HG03066 (cell line): ENCODE measurements at regions not wholly inside any gene's neighbourhood (a gene's known extent, or its start where the extent isn't known, plus 50 kb on each side); places are given as distances from the start of the nearest gene placed in this dataset.
"Not testable (repeated sequence)": the region's sequence is repeated elsewhere in the genome, so short reads cannot be mapped to it uniquely, and the experiment has no call there.

Experiments
- ATAC-seq: cut with Tn5 transposase; IDR thresholded peaks from one replicate; pipeline ENCODE4 v1.9.1; 2021; ENCODE audit warnings: low read depth; ENCODE audit not compliant: unreplicated experiment

- no peak for ATAC-seq
These were observed 123.7 kb downstream of the COX18 start for GRCh38 chr4:72945719-72946336.

- ATAC-seq, result no peak
These were observed 127.0 kb downstream of the COX18 start for GRCh38 chr4:72942565-72942964.

- no peak for ATAC-seq
These were observed 131.0 kb downstream of the COX18 start for GRCh38 chr4:72938516-72938915.

- no peak for ATAC-seq
These were observed 134.1 kb downstream of the COX18 start for GRCh38 chr4:72935462-72935861.

- ATAC-seq, result no peak
These were observed 136.5 kb downstream of the COX18 start for GRCh38 chr4:72933029-72933428.

- no peak for ATAC-seq
These were observed 138.2 kb downstream of the COX18 start for GRCh38 chr4:72931346-72931745.

- ATAC-seq, result not testable (repeated sequence)
These were observed 139.8 kb downstream of the COX18 start for GRCh38 chr4:72929596-72930274.

- ATAC-seq, result no peak
These were observed 144.7 kb downstream of the COX18 start for GRCh38 chr4:72924814-72925213.

GRCh38 chr4:72919937-72920336 is 149.6 kb downstream of the COX18 start:
- ATAC-seq, result no peak

- ATAC-seq, result no peak
These were observed 150.1 kb downstream of the COX18 start for GRCh38 chr4:72919464-72919863.

- ATAC-seq, result no peak
These were observed 151.2 kb downstream of the COX18 start for GRCh38 chr4:72918362-72918761.

GRCh38 chr4:72911316-72911715 is 158.2 kb downstream of the COX18 start:
- ATAC-seq, result no peak

GRCh38 chr4:72909461-72909860 is 160.1 kb downstream of the COX18 start:
- ATAC-seq, result no peak

- ATAC-seq, result no peak
These were observed 167.2 kb downstream of the COX18 start for GRCh38 chr4:72902354-72902753.

- no peak for ATAC-seq
These were observed 168.0 kb downstream of the COX18 start for GRCh38 chr4:72901553-72901952.

- ATAC-seq, result no peak
These were observed 168.6 kb downstream of the COX18 start for GRCh38 chr4:72900952-72901351.

- ATAC-seq, result no peak
These were observed 169.9 kb downstream of the COX18 start for GRCh38 chr4:72899621-72900020.

GRCh38 chr4:72899214-72899613 is 170.3 kb downstream of the COX18 start:
- ATAC-seq, result no peak

- no peak for ATAC-seq
These were observed 173.0 kb downstream of the COX18 start for GRCh38 chr4:72896515-72896914.

- no peak for ATAC-seq
These were observed 174.1 kb downstream of the COX18 start for GRCh38 chr4:72895408-72895807.

- no peak for ATAC-seq
These were observed 176.0 kb downstream of the COX18 start for GRCh38 chr4:72893354-72894066.

- ATAC-seq, result no peak
These were observed 181.2 kb downstream of the COX18 start for GRCh38 chr4:72888331-72888730.
